Suppressor macrophage treated with lipopolysaccharide for 1 hour (primary cell): ENCODE measurements at regions not wholly inside any gene's neighbourhood (a gene's known extent, or its start where the extent isn't known, plus 50 kb on each side); places are given as distances from the start of the nearest gene placed in this dataset.
A peak's percentile ranks its signal among the peaks of the same experiment; 100 is the strongest.

Experiments
- DNase-seq, 3 donors: peaks; one replicate each; pipeline ENCODE4 v3.0.0-alpha.2; 2020 to 2022

- no peak for DNase-seq
These were observed 73.8 kb downstream of the RTP5 start for GRCh38 chr2:241943209-241943850.

GRCh38 chr2:241943961-241944575 lies 74.5 kb downstream of the RTP5 start:
- DNase-seq, result no peak

GRCh38 chr2:241944821-241945220 lies 75.3 kb downstream of the RTP5 start:
- no peak for DNase-seq

DNA sequence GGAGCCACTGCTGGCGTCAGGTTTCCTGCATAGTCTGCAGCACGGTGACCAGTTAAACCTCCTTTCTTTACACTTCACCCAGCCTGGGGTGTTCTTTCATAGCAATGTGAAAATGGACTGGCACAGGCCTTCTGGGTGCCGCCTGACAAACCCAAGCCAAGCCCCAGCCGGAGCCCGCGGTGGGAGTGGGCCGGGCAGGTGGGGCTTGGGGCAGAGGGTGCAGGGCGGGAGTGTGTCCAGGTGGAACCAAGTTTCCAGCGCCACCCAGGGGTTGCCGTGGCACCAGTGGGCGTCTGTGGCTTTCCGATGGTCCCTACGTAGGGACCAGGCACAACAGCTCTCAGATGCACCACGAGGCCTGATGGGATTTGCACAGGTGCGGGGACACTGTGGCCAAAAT lies 75.8 kb downstream of the RTP5 start:
- no peak for DNase-seq

- no peak for DNase-seq
These were observed 76.3 kb downstream of the RTP5 start for GRCh38 chr2:241945803-241946202.

GRCh38 chr2:241946306-241947003 lies 76.9 kb downstream of the RTP5 start:
- no peak for DNase-seq

DNA sequence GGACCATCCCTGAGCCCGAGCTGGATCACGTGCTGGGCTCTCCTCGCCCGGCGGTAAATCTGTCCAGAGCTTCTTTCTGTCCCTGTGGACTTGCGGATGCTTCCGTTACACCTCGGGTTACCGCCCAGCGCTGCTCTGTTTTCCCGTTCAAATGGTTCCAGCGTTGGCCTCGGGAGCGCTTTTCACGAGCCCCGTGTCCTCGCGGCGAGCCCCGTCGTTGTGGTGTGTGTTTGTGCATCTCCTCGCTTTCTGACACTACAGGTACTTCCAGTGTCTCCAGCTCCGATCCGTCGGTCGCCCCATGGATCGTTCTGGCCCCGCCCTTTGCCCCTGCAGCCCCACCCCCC lies 77.4 kb downstream of the RTP5 start:
- no peak for DNase-seq

DNA sequence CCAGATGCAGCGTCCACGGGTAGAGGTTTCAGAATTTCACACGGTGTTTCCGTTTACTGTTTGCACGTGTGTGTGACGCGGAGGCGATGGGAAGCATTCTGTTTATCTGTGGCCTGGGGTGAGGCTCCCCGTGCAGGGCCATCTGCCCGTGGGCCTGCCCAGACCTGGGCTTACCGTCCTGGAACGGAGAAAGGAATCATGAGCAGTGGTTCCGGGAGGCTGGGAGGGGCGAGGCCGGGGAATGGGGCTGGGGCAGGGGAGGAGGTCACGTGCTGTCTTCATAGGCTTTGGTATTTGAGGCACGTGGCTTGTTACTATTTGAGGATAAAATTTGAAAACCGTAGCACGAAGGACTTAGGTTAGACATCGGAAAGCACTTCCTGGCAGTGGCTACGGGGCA lies 77.9 kb downstream of the RTP5 start:
- DNase-seq, result no peak

DNA sequence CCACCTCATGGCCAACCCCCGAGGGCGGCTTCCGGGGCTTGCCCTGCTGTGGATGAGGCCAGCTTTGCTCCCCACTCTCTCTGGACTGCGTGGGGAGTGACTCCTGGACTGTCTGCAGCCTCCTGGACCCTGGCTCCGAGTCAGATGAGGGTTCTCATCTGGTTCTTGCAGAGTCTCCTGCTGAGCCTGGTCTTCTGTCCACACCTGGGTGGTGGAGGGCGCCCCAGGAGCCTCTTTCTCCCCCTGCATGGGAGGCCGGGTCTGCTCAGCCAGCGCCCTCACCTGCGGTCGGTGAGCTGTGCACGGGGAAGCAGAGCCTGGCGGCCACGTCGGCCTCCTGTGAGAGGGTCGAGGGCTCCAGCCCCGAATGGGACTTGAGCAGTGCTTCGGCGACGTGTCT lies 78.3 kb downstream of the RTP5 start:
- no peak for DNase-seq

- no peak for DNase-seq
These were observed 78.9 kb downstream of the RTP5 start for GRCh38 chr2:241948299-241948897.

GRCh38 chr2:241948901-241949735 lies 79.6 kb downstream of the RTP5 start:
- no peak for DNase-seq

- no peak for DNase-seq
These were observed 80.3 kb downstream of the RTP5 start for GRCh38 chr2:241949736-241950412.

- DNase-seq, result peak; percentile 74 to 88 (median 84)
These were observed 81.1 kb downstream of the RTP5 start for GRCh38 chr2:241950413-241951315.

DNA sequence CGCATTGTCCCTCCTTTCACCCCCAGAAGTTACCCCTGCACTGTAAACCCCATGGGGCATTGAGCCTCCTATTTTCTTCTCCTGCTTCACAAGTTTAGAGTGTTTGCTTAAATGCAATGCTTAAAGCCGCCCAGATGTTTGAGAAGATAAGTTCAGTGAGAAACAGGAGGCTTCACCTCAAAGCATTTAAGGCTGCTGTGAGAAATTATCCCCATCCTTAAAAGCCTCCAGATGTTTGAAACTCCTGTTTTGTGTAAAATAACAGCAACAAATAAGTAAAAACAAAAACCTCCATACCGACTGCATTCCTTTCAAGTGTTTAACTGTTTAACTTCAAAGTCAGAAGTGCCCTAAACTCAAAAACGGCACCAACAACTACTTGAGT lies 81.8 kb downstream of the RTP5 start:
- DNase-seq, result no peak

GRCh38 chr2:241951920-241952319 lies 82.4 kb downstream of the RTP5 start:
- no peak for DNase-seq

DNA sequence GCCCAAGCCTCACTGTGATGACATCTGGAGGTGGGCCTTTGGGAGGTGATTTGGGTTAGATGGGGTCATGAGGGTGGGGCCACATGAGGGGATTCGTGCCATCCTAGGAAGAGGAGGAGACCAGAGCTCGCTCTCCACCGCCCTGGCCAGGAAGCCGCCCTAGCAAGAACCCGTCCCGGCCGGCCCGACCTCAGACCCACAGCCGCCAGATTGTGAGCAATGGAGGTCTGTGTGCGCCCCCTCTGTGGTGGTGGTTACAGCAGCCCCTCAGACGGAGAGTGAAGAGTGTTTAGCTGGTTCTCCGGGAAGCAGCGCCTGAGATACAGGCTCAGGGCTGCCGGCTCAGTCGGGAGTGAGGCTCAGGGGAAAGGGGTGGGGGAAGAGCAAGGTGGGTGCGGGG lies 83.3 kb downstream of the RTP5 start:
- DNase-seq, result no peak

DNA sequence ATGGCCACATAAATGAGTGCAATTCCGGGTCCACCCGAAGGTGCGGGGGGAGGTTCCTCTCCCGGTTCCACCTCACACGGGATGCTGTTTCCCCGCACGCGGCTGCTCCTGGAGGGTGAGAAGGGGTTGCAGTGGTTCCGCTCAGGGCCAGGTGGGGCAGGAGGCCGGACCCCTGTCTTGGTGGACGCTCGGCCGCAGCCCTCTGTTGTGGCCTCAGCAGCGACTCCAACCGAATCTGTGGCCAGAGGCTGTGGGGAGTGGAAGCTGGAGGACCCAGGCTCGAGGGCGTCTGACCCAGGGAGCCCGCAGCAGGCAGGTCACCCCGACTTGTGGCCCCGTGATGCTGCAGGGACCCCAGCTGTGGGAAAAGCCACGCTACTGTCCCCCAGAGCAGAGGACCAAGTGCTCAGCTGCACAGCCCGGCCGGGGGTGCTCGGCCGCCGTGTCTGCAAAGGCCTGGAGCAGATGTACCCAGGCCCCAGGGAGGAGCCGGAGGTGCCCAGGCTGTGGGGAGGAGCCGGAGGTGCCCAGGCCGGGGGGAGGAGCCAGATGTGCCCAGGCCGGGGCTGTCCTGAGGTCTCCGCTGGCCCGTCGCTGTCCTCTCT lies 83.9 kb downstream of the RTP5 start:
- no peak for DNase-seq

GRCh38 chr2:241956521-241957110 lies 87.1 kb downstream of the RTP5 start:
- no peak for DNase-seq

DNA sequence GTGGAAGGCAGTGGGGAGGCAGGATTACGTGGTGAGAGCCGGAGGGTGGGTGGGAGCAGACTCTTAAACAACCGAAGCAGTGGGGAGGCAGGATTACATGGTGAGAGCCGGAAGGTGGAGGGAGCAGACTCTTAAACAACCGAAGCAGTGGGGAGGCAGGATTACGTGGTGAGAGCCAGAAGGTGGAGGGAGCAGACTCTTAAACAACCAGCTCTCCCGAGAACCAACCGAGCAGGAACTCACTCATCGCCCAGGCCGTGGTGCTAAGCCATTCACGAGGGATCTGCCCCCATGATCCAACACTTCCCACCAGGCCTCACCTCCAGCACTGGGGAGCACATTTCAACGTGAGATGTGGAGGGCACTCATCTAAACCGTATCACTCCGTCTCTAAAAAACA lies 87.7 kb downstream of the RTP5 start:
- DNase-seq, result no peak

GRCh38 chr2:241958818-241959545 lies 89.5 kb downstream of the RTP5 start:
- no peak for DNase-seq
